A549 (cell line): ENCODE measurements at regions not wholly inside any gene's neighbourhood (a gene's known extent, or its start where the extent isn't known, plus 50 kb on each side); places are given as distances from the start of the nearest gene placed in this dataset.

Experiments
- ATAC-seq, 2 experiments: fragments of 200-7000 bp in 1 of 2; fragments of >200 bp in 1 of 2; cut with Nextera tagmentation in 1 of 2; cut with Tn5 transposase in 1 of 2; 3 replicates each; pipeline versions ENCODE4 v1.8.0 to v1.9.1; 2018 to 2020; ENCODE audit warnings: mild to moderate bottlenecking in 1 of 2, moderate library complexity in 1 of 2
- CTCF ChIA-PET: fragments of 300-600 bp; sonication (Branson Sonifier 250); formaldehyde crosslinking; extraction: SDS; loops from one replicate; lab custom pipeline; 2021; ENCODE audit warnings: antibody characterized with exemption, inconsistent platforms; lab: Yijun Ruan, JAX
- POLR2A ChIA-PET: fragments of 350-600 bp; formaldehyde crosslinking; extraction: SDS; loops from one replicate; lab custom pipeline; 2021; ENCODE audit warnings: antibody characterized with exemption, inconsistent platforms; lab: Yijun Ruan, JAX
- DNase-seq, 2 experiments: peaks; one replicate each; pipeline versions ENCODE4 v3.0.0 to v3.0.0-alpha.2; 2011 to 2016; ENCODE audit warnings: low read depth in 1 of 2, low spot score in 1 of 2
- FAIRE-seq: peaks from 2 replicates; lab custom pipeline; 2011; peaks lifted over from hg19 to GRCh38; lab: Jason Lieb, UNC
- H3K27ac ChIP-seq, 2 experiments: fragments of >200 bp; sonication (Bioruptor Twin); formaldehyde crosslinking; 3 replicates each; pipeline ENCODE4 v1.5.1; 2016 to 2017
- H3K4me1 ChIP-seq: fragments of >200 bp; sonication (Bioruptor Twin); formaldehyde crosslinking; 3 replicates; pipeline ENCODE4 v1.6.1; 2016
- H3K4me2 ChIP-seq: fragments of >200 bp; sonication (Bioruptor Twin); formaldehyde crosslinking; 3 replicates; pipeline ENCODE4 v1.6.1; 2016
- H3K4me3 ChIP-seq: fragments of >200 bp; sonication (Bioruptor Twin); formaldehyde crosslinking; 3 replicates; pipeline ENCODE4 v1.5.1; 2016
- H3K9me3 ChIP-seq: fragments of >200 bp; sonication (Bioruptor Twin); formaldehyde crosslinking; 3 replicates; pipeline ENCODE4 v1.6.1; 2016
- ATOH8 ChIP-seq: fragments of 250-450 bp; sonication (Bioruptor Pico); IDR thresholded peaks from 2 replicates; pipeline ENCODE4 v1.5.0; 2020; ENCODE audit warnings: low read depth, mild to moderate bottlenecking, moderate library complexity
- CBX8 ChIP-seq: fragments of 200-600 bp; sonication (generic); IDR thresholded peaks from 2 replicates; pipeline ENCODE4 v1.6.1; 2016
- CEBPB ChIP-seq, 2 experiments: fragments of >200 bp in 1 of 2; sonication (Bioruptor Twin) in 1 of 2; formaldehyde crosslinking in 1 of 2; IDR thresholded peaks; 2 replicates each; pipeline ENCODE4 v1.6.1; 2012 to 2016
- CHD4 ChIP-seq: fragments of 200-600 bp; sonication (generic); IDR thresholded peaks from 2 replicates; pipeline ENCODE4 v1.6.1; 2016; ENCODE audit warnings: antibody characterized with exemption, mild to moderate bottlenecking, borderline replicate concordance
- E2F6 ChIP-seq: IDR thresholded peaks from 2 replicates; pipeline ENCODE4 v1.6.1; 2012; ENCODE audit warnings: low read depth, borderline replicate concordance
- EHF ChIP-seq: fragments of 250-450 bp; sonication (Bioruptor Pico); IDR thresholded peaks from 2 replicates; pipeline ENCODE4 v1.5.0; 2020; ENCODE audit warnings: mild to moderate bottlenecking
- ELK1 ChIP-seq: fragments of 150-350 bp; IDR thresholded peaks from 2 replicates; pipeline ENCODE4 v1.6.1; 2014; ENCODE audit warnings: low read depth, mild to moderate bottlenecking, low read length
- EP300 ChIP-seq, 2 experiments: fragments of >200 bp; sonication (Bioruptor Twin); formaldehyde crosslinking; IDR thresholded peaks; 2 replicates in 1 of 2; 3 replicates in 1 of 2; pipeline ENCODE4 v1.6.1; 2016 to 2017
- ESRRA ChIP-seq: fragments of 150-350 bp; IDR thresholded peaks from 2 replicates; pipeline ENCODE4 v1.6.1; 2014; ENCODE audit warnings: mild to moderate bottlenecking, low read length, borderline replicate concordance
- HDAC2 ChIP-seq: fragments of 200-600 bp; sonication (generic); IDR thresholded peaks from 2 replicates; pipeline ENCODE4 v1.6.1; 2016
- KDM5A ChIP-seq: fragments of 200-600 bp; sonication (generic); IDR thresholded peaks from 2 replicates; pipeline ENCODE4 v1.6.1; 2016; ENCODE audit warnings: antibody characterized with exemption, mild to moderate bottlenecking
- MYC ChIP-seq: IDR thresholded peaks from 2 replicates; pipeline ENCODE4 v1.6.1; 2012; ENCODE audit warnings: mild to moderate bottlenecking, inconsistent platforms, low read length, improper control_type of control experiment, borderline replicate concordance
- NR3C1 ChIP-seq: fragments of >200 bp; sonication (Bioruptor Twin); formaldehyde crosslinking; IDR thresholded peaks from 3 replicates; pipeline ENCODE4 v1.6.1; 2017
- PHF8 ChIP-seq: fragments of 200-600 bp; sonication (generic); IDR thresholded peaks from 2 replicates; pipeline ENCODE4 v1.6.1; 2016; ENCODE audit warnings: low read depth, mild to moderate bottlenecking, antibody characterized with exemption, moderate library complexity, borderline replicate concordance
- POLR2A ChIP-seq: IDR thresholded peaks from 2 replicates; pipeline ENCODE4 v1.6.1; 2012; ENCODE audit warnings: mild to moderate bottlenecking, low read length
- RCOR1 ChIP-seq: fragments of 150-350 bp; IDR thresholded peaks from 2 replicates; pipeline ENCODE4 v1.6.1; 2014; ENCODE audit warnings: antibody characterized with exemption, low read length, low read depth
- REST ChIP-seq: fragments of 200-600 bp; sonication (generic); IDR thresholded peaks from 2 replicates; pipeline ENCODE4 v1.6.1; 2016; ENCODE audit warnings: antibody characterized with exemption, mild to moderate bottlenecking, moderate library complexity
- SMC3 ChIP-seq: fragments of >200 bp; sonication (Bioruptor Twin); formaldehyde crosslinking; IDR thresholded peaks from 3 replicates; pipeline ENCODE4 v1.6.1; 2018; ENCODE audit warnings: inconsistent platforms
- TFCP2L1 ChIP-seq: fragments of 250-450 bp; sonication (Bioruptor Pico); IDR thresholded peaks from 2 replicates; pipeline ENCODE4 v1.5.0; 2021; ENCODE audit warnings: mild to moderate bottlenecking
- TP53 ChIP-seq: fragments of 250-450 bp; sonication (Bioruptor Pico); IDR thresholded peaks from 2 replicates; pipeline ENCODE4 v1.5.0; 2021; ENCODE audit warnings: mild to moderate bottlenecking, moderate library complexity
- ZNF302 ChIP-seq: fragments of 250-450 bp; sonication (Bioruptor Pico); IDR thresholded peaks from 2 replicates; pipeline ENCODE4 v1.9.0; 2021; ENCODE audit warnings: inconsistent platforms, mild to moderate bottlenecking, moderate library complexity
- ZSCAN20 ChIP-seq: fragments of 250-450 bp; sonication (Bioruptor Pico); IDR thresholded peaks from 2 replicates; pipeline ENCODE4 v1.8.0; 2022; ENCODE audit warnings: mild to moderate bottlenecking, moderate library complexity
- WGBS: methylation state at CpG from one replicate; pipeline ENCODE4 v1.1.6; 2017; ENCODE audit errors: missing lambda C conversion rate; 5-methylcytosine and 5-hydroxymethylcytosine counted together

GRCh38 chr14:51424041-51424440 lies 184.0 kb downstream of the TMX1 start:
- no peak for DNase-seq
- no peak for ATAC-seq
- H3K4me1 ChIP-seq: no peaks in the 10 kb centered on the region
- H3K27ac ChIP-seq: no peak overlapping the region
- ChIA-PET CTCF (interaction anchor here (1.0 to 1.7 kb wide), 3 partner anchors 16 to 140 kb away, joined by 3 to 5 read pairs (median 4); no protein-coding TSS in a partner anchor), POLR2A (no interaction called here)
- WGBS: 52% methylated on average over 3 of the region's 3 CpGs
- FAIRE-seq: no peak
- no peak for TF ChIP-seq E2F6
- TF ChIP-seq SMC3: no peak
- TF ChIP-seq ZNF302 (CRISPR knock-in tag): no peak
- no peak for TF ChIP-seq NR3C1
- no peak for TF ChIP-seq CHD4
- TF ChIP-seq RCOR1: no peak
- TF ChIP-seq EHF (CRISPR knock-in tag): no peak
- TF ChIP-seq EP300 (IDR thresholded peaks at IDR 0.05): no peak
- no peak for TF ChIP-seq ELK1
- no peak for TF ChIP-seq KDM5A
- no peak for TF ChIP-seq PHF8
- no peak overlapping the region for H3K4me2 ChIP-seq
- no peak overlapping the region for H3K4me3 ChIP-seq
- H3K9me3 ChIP-seq: no peaks in the 10 kb centered on the region

GRCh38 chr14:51424561-51425251 lies 184.7 kb downstream of the TMX1 start:
- DNase-seq (no peak), ATAC-seq (no peak), FAIRE-seq (no peak)
- CTCF ChIA-PET: interaction anchor here (0.5 to 1.7 kb wide), 4 partner anchors 15 to 216 kb away, joined by 3 to 5 read pairs (median 4); no protein-coding TSS in a partner anchor
- no peak overlapping the region for H3K4me3 ChIP-seq
- no peaks in the 10 kb centered on the region for H3K9me3 ChIP-seq
- no peak for TF ChIP-seq ZSCAN20 (CRISPR knock-in tag)
- no peak for TF ChIP-seq ATOH8
- no peak for TF ChIP-seq SMC3
- TF ChIP-seq MYC: no peak
- TF ChIP-seq CEBPB (IDR thresholded peaks at IDR 0.05): no peak
- TF ChIP-seq NR3C1: no peak
- no peak for TF ChIP-seq POLR2A
- TF ChIP-seq E2F6: no peak
- no peak for TF ChIP-seq CBX8
- TF ChIP-seq REST: no peak
- no peak for TF ChIP-seq HDAC2
- no peak for TF ChIP-seq ESRRA
- no peak for TF ChIP-seq TFCP2L1 (CRISPR knock-in tag)
- TF ChIP-seq TP53 (CRISPR knock-in tag): no peak
- no peak overlapping the region for H3K4me2 ChIP-seq
- no peaks in the 10 kb centered on the region for H3K4me1 ChIP-seq
- POLR2A ChIA-PET: no interaction called here
- H3K27ac ChIP-seq: no peak overlapping the region
- WGBS: 54% methylated on average over 5 of the region's 5 CpGs
